ENCODE measurements at regions not wholly inside any gene's neighbourhood (a gene's known extent, or its start where the extent isn't known, plus 50 kb on each side); places are given as distances from the start of the nearest gene placed in this dataset.

- TF ChIP-seq CTCF (IDR thresholded peaks at IDR 0.05; ENCODE audit: low read depth, low read length, poor library complexity, severe bottlenecking) (no peak), EZH2phosphoT487 (IDR thresholded peaks at IDR 0.05; ENCODE audit: borderline replicate concordance, low read length) (no peak)
These were observed 97.5 kb upstream of the ZNF746 start for GRCh38 chr7:149595078-149595477.
